ENCODE measurements at regions not wholly inside any gene's neighbourhood (a gene's known extent, or its start where the extent isn't known, plus 50 kb on each side); places are given as distances from the start of the nearest gene placed in this dataset.

DNA sequence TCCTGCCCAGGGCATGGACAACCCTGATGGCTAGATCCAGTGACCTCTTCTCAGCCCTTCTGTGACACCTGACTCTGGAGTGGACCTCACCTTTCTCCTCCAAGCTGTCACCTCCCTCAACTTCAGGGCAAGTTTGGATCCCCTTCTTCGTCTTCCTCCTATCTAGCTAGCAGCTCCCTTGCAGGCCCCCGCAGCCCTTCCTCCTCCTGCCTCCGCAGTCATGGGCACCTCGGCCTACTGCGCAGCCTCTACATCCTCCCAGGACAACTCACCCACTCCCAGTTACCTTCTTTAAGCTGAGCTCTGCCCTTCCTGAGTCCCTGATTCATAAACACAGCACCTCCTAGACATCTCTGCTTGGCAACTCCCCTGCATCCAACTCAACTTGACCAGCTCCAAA is 61.3 kb upstream of the ID3 start:
- Mint-ChIP-seq H3K9me3 (no peaks in the 10 kb centered on the region), H3K27me3 (ENCODE audit: low read depth) (peaks cover 10% of the 10 kb centered on the region), H3K4me1 (ENCODE audit: low read depth) (peaks cover 52% of the 10 kb centered on the region), H3K4me3 (peak overlapping the region; percentile 41), H3K27ac (peak overlapping the region; percentile 64), H3K36me3 (ENCODE audit: low read depth) (peaks cover 5% of the 10 kb centered on the region)

GRCh38 chr1:23619299-23620188 is 60.2 kb upstream of the ID3 start:
- H3K36me3 Mint-ChIP-seq (ENCODE audit: low read depth) = peaks cover 4% of the 10 kb centered on the region
- no peaks in the 10 kb centered on the region for H3K9me3 Mint-ChIP-seq
- H3K27me3 Mint-ChIP-seq (ENCODE audit: low read depth) = peaks cover 10% of the 10 kb centered on the region
- peaks cover 55% of the 10 kb centered on the region for H3K4me1 Mint-ChIP-seq (ENCODE audit: low read depth)
- H3K4me3 Mint-ChIP-seq = peak overlapping the region; percentile 51
- peak overlapping the region; percentile 69 for H3K27ac Mint-ChIP-seq

- H3K27me3 Mint-ChIP-seq (ENCODE audit: low read depth) = peaks cover 10% of the 10 kb centered on the region
- H3K36me3 Mint-ChIP-seq (ENCODE audit: low read depth) = peaks cover 2% of the 10 kb centered on the region
- peak overlapping the region; percentile 38 for H3K27ac Mint-ChIP-seq
- peaks cover 56% of the 10 kb centered on the region for H3K4me1 Mint-ChIP-seq (ENCODE audit: low read depth)
- no peaks in the 10 kb centered on the region for H3K9me3 Mint-ChIP-seq
- peak overlapping the region; percentile 42 for H3K4me3 Mint-ChIP-seq
Observed at GRCh38 chr1:23618586-23619083, 59.3 kb upstream of the ID3 start.

GRCh38 chr1:23617084-23617521 is 57.8 kb upstream of the ID3 start:
- H3K9me3 Mint-ChIP-seq = no peaks in the 10 kb centered on the region
- H3K4me3 Mint-ChIP-seq = no peak overlapping the region
- H3K36me3 Mint-ChIP-seq (ENCODE audit: low read depth) = peaks cover 2% of the 10 kb centered on the region
- H3K27ac Mint-ChIP-seq = no peak overlapping the region
- peaks cover 70% of the 10 kb centered on the region for H3K4me1 Mint-ChIP-seq (ENCODE audit: low read depth)
- H3K27me3 Mint-ChIP-seq (ENCODE audit: low read depth) = peaks cover 10% of the 10 kb centered on the region

GRCh38 chr1:23616292-23616824 is 57.1 kb upstream of the ID3 start:
- peaks cover 10% of the 10 kb centered on the region for H3K27me3 Mint-ChIP-seq (ENCODE audit: low read depth)
- H3K36me3 Mint-ChIP-seq (ENCODE audit: low read depth) = peaks cover 2% of the 10 kb centered on the region

DNA sequence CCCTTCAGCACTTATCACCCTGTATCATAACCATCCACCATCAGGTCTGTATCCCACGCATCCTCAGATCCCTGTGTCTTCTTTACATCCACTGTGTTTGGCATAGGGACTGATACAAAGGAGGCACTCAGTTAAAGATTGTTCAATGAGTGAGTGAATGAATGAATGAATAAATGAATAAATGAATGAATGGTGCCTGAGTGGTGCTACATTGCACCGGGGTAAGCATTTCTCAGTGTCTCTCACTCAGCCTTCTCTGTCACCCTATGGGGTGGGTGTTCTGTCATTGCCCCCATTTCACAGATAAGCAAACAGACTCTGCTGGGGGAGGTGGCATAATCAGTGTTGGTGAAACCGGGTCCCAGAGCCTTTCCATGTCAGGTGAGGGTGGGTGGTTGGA is 56.6 kb upstream of the ID3 start:
- Mint-ChIP-seq H3K27me3 (ENCODE audit: low read depth) (peaks cover 7% of the 10 kb centered on the region), H3K36me3 (ENCODE audit: low read depth) (peaks cover 2% of the 10 kb centered on the region), H3K9me3 (no peaks in the 10 kb centered on the region), H3K4me1 (ENCODE audit: low read depth) (peaks cover 72% of the 10 kb centered on the region), H3K27ac (no peak overlapping the region), H3K4me3 (no peak overlapping the region)

More at GRCh38 chr1:23616292-23616824, 57.1 kb upstream of the ID3 start:
- peaks cover 76% of the 10 kb centered on the region for H3K4me1 Mint-ChIP-seq (ENCODE audit: low read depth)
- no peak overlapping the region for H3K27ac Mint-ChIP-seq
- no peaks in the 10 kb centered on the region for H3K9me3 Mint-ChIP-seq
- no peak overlapping the region for H3K4me3 Mint-ChIP-seq

DNA sequence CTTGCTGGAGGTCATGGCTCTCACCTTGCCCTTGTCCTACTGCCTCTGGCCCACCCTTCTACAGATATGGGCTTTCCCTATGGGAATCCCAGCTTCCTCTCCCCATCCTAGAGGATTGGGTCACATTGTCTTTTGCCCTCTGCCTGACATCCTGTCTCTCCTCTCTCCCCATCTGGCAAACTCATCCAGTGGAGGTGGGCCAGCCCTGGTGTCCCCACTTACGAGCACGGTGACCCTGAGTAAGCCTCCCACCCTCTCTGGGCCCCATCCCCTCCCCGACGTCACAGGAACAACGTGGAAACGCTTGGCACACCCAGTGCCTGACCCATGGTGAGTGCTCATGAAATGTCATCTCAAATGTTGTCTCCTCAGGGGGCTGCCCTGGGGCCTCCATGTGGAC is 56.1 kb upstream of the ID3 start:
- H3K4me3 Mint-ChIP-seq = no peak overlapping the region
- H3K4me1 Mint-ChIP-seq (ENCODE audit: low read depth) = peaks cover 67% of the 10 kb centered on the region
- no peak overlapping the region for H3K27ac Mint-ChIP-seq
- peaks cover 5% of the 10 kb centered on the region for H3K27me3 Mint-ChIP-seq (ENCODE audit: low read depth)
- H3K36me3 Mint-ChIP-seq (ENCODE audit: low read depth) = peaks cover 3% of the 10 kb centered on the region
- H3K9me3 Mint-ChIP-seq = no peaks in the 10 kb centered on the region

DNA sequence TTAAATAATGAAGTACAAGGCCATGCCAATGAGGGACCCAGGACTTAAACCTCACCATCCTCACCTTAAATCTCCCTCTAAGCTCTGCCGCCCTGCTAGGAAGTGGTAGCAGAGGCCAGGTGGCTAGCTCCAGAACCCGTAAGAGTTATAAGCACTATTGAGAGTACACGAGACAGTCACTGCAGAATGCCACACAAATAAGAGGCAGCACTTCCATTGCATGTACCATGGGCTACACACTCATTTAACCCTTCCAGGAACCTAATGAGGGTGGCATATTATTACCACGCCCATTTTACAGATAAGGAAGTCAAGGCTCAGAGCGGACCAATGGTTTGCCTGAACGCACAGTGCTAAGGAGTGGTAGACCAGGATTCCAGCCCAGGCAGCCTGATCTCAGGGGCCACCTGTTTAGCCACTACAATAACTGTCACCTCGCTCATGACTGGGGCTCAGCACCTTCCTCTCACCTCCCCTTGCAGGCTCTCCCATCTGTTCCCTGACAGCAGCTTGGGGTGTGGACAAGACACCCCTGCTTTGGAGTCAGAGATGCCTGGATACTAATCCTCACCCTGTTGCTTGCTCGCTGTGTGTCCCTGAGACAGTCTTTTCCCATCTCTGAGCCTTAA is 54.8 kb upstream of the ID3 start:
- Mint-ChIP-seq H3K9me3 (no peaks in the 10 kb centered on the region), H3K4me3 (no peak overlapping the region), H3K36me3 (ENCODE audit: low read depth) (peaks cover 3% of the 10 kb centered on the region), H3K4me1 (ENCODE audit: low read depth) (peaks cover 58% of the 10 kb centered on the region), H3K27me3 (ENCODE audit: low read depth) (peaks cover 5% of the 10 kb centered on the region), H3K27ac (peak overlapping the region; percentile 93)

- Mint-ChIP-seq H3K27me3 (ENCODE audit: low read depth) (peaks cover 10% of the 10 kb centered on the region), H3K36me3 (ENCODE audit: low read depth) (peaks cover 2% of the 10 kb centered on the region), H3K4me1 (ENCODE audit: low read depth) (peaks cover 51% of the 10 kb centered on the region), H3K9me3 (no peaks in the 10 kb centered on the region), H3K27ac (peak overlapping the region; percentile 93), H3K4me3 (peak overlapping the region; percentile 51)
Observed at GRCh38 chr1:23613191-23614031, 54.1 kb upstream of the ID3 start.

DNA sequence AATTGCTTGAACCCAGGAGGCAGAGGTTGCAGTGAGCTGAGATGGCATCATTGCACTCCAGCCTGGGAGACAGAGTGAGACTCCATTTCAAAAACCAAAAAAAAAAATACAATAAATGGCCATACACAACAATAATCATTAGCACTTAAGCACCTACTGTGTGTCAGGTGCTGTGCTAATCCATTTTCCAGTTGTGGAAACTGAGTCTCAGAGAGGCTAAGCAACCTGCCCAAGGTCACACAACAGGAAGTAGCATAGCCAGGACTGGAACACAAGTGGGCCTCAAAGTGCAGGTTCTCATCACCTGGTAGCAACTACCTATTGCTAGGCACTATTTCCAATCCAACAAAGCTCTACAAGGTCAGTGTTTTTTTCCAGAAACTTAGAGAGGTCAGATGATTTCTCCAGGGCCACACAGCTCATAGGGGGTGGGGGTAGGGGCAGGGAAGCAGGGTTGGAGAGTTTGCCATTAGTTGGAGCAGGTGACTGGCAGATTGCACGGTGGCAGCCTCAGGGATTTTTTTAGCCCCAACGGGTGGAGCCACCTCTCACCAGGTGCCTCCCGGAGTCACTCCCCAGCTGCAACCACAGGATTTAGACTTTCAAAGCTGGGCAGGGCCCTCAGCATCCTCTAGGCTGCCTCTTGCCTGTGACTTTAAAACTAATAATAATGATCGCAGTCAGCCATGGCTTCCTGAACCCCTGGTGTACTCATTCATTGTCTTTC is 52.5 kb upstream of the ID3 start:
- Mint-ChIP-seq H3K4me1 (ENCODE audit: low read depth) (peaks cover 44% of the 10 kb centered on the region), H3K4me3 (no peak overlapping the region), H3K27ac (peak overlapping the region; percentile 93)

GRCh38 chr1:23610677-23611076 is 51.4 kb upstream of the ID3 start:
- H3K27me3 Mint-ChIP-seq (ENCODE audit: low read depth) = peaks cover 8% of the 10 kb centered on the region
- H3K27ac Mint-ChIP-seq = no peak overlapping the region
- H3K4me1 Mint-ChIP-seq (ENCODE audit: low read depth) = peaks cover 37% of the 10 kb centered on the region
- H3K9me3 Mint-ChIP-seq = no peaks in the 10 kb centered on the region
- peaks cover 2% of the 10 kb centered on the region for H3K36me3 Mint-ChIP-seq (ENCODE audit: low read depth)
- H3K4me3 Mint-ChIP-seq = no peak overlapping the region

More for the DNA sequence above, 52.5 kb upstream of the ID3 start:
- Mint-ChIP-seq H3K36me3 (ENCODE audit: low read depth) (peaks cover 2% of the 10 kb centered on the region), H3K9me3 (no peaks in the 10 kb centered on the region), H3K27me3 (ENCODE audit: low read depth) (peaks cover 12% of the 10 kb centered on the region)

GRCh38 chr1:23609971-23610370 is 50.7 kb upstream of the ID3 start:
- Mint-ChIP-seq H3K36me3 (ENCODE audit: low read depth) (peaks cover 2% of the 10 kb centered on the region), H3K4me1 (ENCODE audit: low read depth) (peaks cover 35% of the 10 kb centered on the region), H3K27ac (no peak overlapping the region), H3K4me3 (no peak overlapping the region), H3K9me3 (no peaks in the 10 kb centered on the region), H3K27me3 (ENCODE audit: low read depth) (peaks cover 8% of the 10 kb centered on the region)

Measured in T-helper 1 cell treated with Interleukin-12 subunit alpha and Interleukin-12 subunit beta and Interleukin-4 antibody, amounts not matched to agents 30 μg/mL and 1 μg/mL, for 36 hours (primary cell).